ENCODE measurements at regions not wholly inside any gene's neighbourhood (a gene's known extent, or its start where the extent isn't known, plus 50 kb on each side); places are given as distances from the start of the nearest gene placed in this dataset.
A peak's percentile ranks its signal among the peaks of the same experiment; 100 is the strongest.
"Not testable (repeated sequence)": the region's sequence is repeated elsewhere in the genome, so short reads cannot be mapped to it uniquely, and the experiment has no call there.

GRCh38 chrX:65586491-65586890, 51.9 kb upstream of the LAS1L start:
- H3K36me3 ChIP-seq (replicated peaks in 1 of 2; ENCODE audit: control insufficient read depth in 1 of 2, insufficient read depth in 2 of 2, low read length in 2 of 2), result no peaks in the 10 kb centered on the region
- H3K4me3 ChIP-seq (replicated peaks in 1 of 3; ENCODE audit: low read depth in 2 of 3, low read length in 3 of 3), result no peak overlapping the region
- peaks cover 0 to 9% of the 10 kb centered on the region in 2 donors for H3K27me3 ChIP-seq (ENCODE audit: control insufficient read depth in 2 of 2, insufficient read depth in 2 of 2, low read length in 2 of 2)
- Mint-ChIP-seq H3K27ac (peak overlapping the region in 1 of 7 donors; percentile 28), H3K27me3 (ENCODE audit: low read depth in 3 of 3) (peaks cover 1 to 53% (median 5%) of the 10 kb centered on the region in 3 donors), H3K4me3 (no peak overlapping the region), H3K9me3 (peaks cover 0 to 2% (median 0%) of the 10 kb centered on the region in 7 donors), H3K4me1 (peaks cover 32% of the 10 kb centered on the region), H3K36me3 (no peaks in the 10 kb centered on the region)
- H2AFZ ChIP-seq (ENCODE audit: insufficient read depth, low read depth, low read length, poor library complexity, severe bottlenecking), result no peak overlapping the region
- H4K20me1 ChIP-seq (ENCODE audit: insufficient read depth, low read length), result no peaks in the 10 kb centered on the region
- H3K9me3 ChIP-seq (replicated peaks in 1 of 2; ENCODE audit: control insufficient read depth in 1 of 2, insufficient read depth in 1 of 2, low read length in 2 of 2), result no peaks in the 10 kb centered on the region
- H3K79me2 ChIP-seq (ENCODE audit: insufficient read depth, low read length), result no peaks in the 10 kb centered on the region
- no peak overlapping the region for H3K27ac ChIP-seq (ENCODE audit: low read depth in 1 of 2, low read length in 2 of 2)
- intact Hi-C loops (cut with micrococcal nuclease), result loop anchor here in 1 of 2 donors (10.0 kb wide), 1 partner anchor 1138 kb away; no protein-coding TSS in a partner anchor
- H3K4me2 ChIP-seq (replicated peaks; ENCODE audit: extremely low read depth, low read length, poor library complexity, severe bottlenecking), result no peak overlapping the region
- DNase-seq, result no peak
- H3K9ac ChIP-seq (ENCODE audit: insufficient read depth, low read length, poor library complexity, severe bottlenecking), result no peak overlapping the region
- 49% methylated on average over 3 of the region's 6 CpGs for WGBS (ENCODE audit: insufficient coverage)
- no peak for TF ChIP-seq CTCF (IDR thresholded peaks at IDR 0.05)
- H3K4me1 ChIP-seq (ENCODE audit: control insufficient read depth in 1 of 2, insufficient read depth in 2 of 2, low read length in 2 of 2), result peaks cover 21 to 28% of the 10 kb centered on the region in 2 donors

- H3K9ac ChIP-seq (ENCODE audit: insufficient read depth, low read length, poor library complexity, severe bottlenecking); H3K4me2 ChIP-seq (replicated peaks; ENCODE audit: extremely low read depth, low read length, poor library complexity, severe bottlenecking); H3K9me3 ChIP-seq (replicated peaks in 1 of 2; ENCODE audit: control insufficient read depth in 1 of 2, insufficient read depth in 1 of 2, low read length in 2 of 2); H3K36me3 Mint-ChIP-seq; H4K20me1 ChIP-seq (ENCODE audit: insufficient read depth, low read length); H3K36me3 ChIP-seq (replicated peaks in 1 of 2; ENCODE audit: control insufficient read depth in 1 of 2, insufficient read depth in 2 of 2, low read length in 2 of 2); H2AFZ ChIP-seq (ENCODE audit: insufficient read depth, low read depth, low read length, poor library complexity, severe bottlenecking); H3K27me3 ChIP-seq (ENCODE audit: control insufficient read depth in 2 of 2, insufficient read depth in 2 of 2, low read length in 2 of 2); H3K4me3 ChIP-seq (replicated peaks in 1 of 3; ENCODE audit: low read depth in 2 of 3, low read length in 3 of 3); H3K27ac Mint-ChIP-seq; H3K79me2 ChIP-seq (ENCODE audit: insufficient read depth, low read length); H3K9me3 Mint-ChIP-seq; DNase-seq; H3K4me3 Mint-ChIP-seq; H3K27ac ChIP-seq (ENCODE audit: low read depth in 1 of 2, low read length in 2 of 2): not testable (repeated sequence)
- intact Hi-C loops (cut with micrococcal nuclease), result loop anchor here in 1 of 2 donors (10.0 kb wide), 1 partner anchor 1140 kb away; no protein-coding TSS in a partner anchor
- H3K4me1 Mint-ChIP-seq, result peaks cover 25% of the 10 kb centered on the region
- H3K4me1 ChIP-seq (ENCODE audit: control insufficient read depth in 1 of 2, insufficient read depth in 2 of 2, low read length in 2 of 2), result peaks cover 21 to 28% of the 10 kb centered on the region in 2 donors
- H3K27me3 Mint-ChIP-seq (ENCODE audit: low read depth in 3 of 3), result peaks cover 1 to 52% (median 5%) of the 10 kb centered on the region in 3 donors
- 74% methylated on average over 5 of the region's 13 CpGs for WGBS (ENCODE audit: insufficient coverage)
These were observed 50.6 kb upstream of the LAS1L start for GRCh38 chrX:65585226-65585625.

Measured in CD14-positive monocyte (primary cell).